Rectal smooth muscle tissue (tissue), 1 donor: ENCODE measurements at regions not wholly inside any gene's neighbourhood (a gene's known extent, or its start where the extent isn't known, plus 50 kb on each side); places are given as distances from the start of the nearest gene placed in this dataset.

Experiments used
- H3K27ac ChIP-seq: one replicate; pipeline ENCODE4 v1.7.0; 2013; ENCODE audit warnings: low read depth, low read length, inconsistent platforms
- H3K27me3 ChIP-seq: one replicate; pipeline ENCODE4 v1.7.0; 2013; ENCODE audit warnings: low read length; ENCODE audit not compliant: control insufficient read depth, insufficient read depth
- H3K36me3 ChIP-seq: one replicate; pipeline ENCODE4 v1.7.0; 2013; ENCODE audit warnings: low read length; ENCODE audit not compliant: control insufficient read depth, insufficient read depth
- H3K4me1 ChIP-seq: one replicate; pipeline ENCODE4 v1.7.0; 2013; ENCODE audit warnings: low read length; ENCODE audit not compliant: control insufficient read depth, insufficient read depth
- H3K4me3 ChIP-seq: one replicate; pipeline ENCODE4 v1.7.0; 2013; ENCODE audit warnings: low read length
- H3K9ac ChIP-seq: one replicate; pipeline ENCODE4 v1.7.0; 2013; ENCODE audit warnings: low read length

DNA sequence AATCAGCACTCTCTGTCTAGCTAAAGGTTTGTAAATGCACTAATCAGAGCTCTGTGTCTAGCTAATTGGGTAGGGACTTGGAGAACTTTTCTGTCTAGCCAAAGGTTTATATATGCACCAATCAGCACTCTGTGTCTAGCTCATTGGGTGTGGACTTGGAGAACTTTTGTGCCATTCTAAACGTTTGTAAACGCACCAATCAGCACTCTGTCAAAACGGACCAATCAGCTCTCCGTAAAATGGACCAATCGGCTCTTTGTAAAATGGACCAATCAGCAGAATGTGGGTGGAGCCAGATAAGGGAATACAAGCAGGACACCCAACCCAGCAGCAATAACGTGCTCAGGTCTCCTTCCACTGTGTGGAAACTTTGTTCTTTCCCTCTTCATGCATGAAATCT lies 298.6 kb upstream of the PTPRD start:
- no peak overlapping the region for H3K4me3 ChIP-seq
- no peaks in the 10 kb centered on the region for H3K36me3 ChIP-seq
- no peaks in the 10 kb centered on the region for H3K27me3 ChIP-seq
- H3K4me1 ChIP-seq = no peaks in the 10 kb centered on the region
- H3K27ac ChIP-seq = no peak overlapping the region
- H3K9ac ChIP-seq = no peak overlapping the region

DNA sequence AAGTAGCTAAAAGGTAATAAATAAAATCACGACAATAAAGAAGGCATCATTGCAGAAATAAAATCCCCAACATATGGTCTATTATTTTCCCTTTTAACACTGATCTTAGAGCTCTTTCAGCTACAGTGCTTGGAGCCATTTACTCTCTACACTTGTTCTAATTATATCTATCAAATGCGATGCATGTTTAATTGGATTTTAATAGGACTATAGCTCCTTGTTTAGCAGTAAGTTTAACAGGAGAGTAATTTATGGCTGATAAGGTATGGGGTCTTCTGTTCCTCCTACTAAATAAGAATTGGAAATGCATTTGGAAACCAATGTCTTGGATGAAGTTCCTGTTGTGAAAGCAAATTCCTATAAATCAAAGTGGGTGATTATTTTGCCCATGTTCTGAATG lies 304.2 kb upstream of the PTPRD start:
- no peak overlapping the region for H3K27ac ChIP-seq
- no peaks in the 10 kb centered on the region for H3K27me3 ChIP-seq
- no peak overlapping the region for H3K9ac ChIP-seq
- no peak overlapping the region for H3K4me3 ChIP-seq
- no peaks in the 10 kb centered on the region for H3K36me3 ChIP-seq
- no peaks in the 10 kb centered on the region for H3K4me1 ChIP-seq

DNA sequence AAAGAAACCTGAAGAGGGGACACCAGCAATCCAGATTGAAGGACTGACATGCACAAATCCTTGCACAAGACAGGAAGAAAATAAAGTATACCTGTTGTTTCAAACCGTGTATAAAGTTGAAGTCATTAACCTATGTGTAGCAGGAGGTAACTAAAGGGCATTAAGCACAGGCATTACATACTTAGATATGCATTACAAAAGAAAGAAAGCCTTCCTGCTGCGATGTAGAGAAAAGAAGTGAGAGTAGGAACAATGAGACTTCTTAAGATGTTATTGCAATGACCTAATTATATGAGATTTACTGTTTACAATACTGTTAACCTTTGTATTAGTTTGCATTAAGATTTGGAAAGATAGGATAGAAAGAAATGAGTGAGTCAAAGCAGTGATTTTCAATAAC lies 308.9 kb upstream of the PTPRD start:
- Histone ChIP-seq H3K9ac (no peak overlapping the region), H3K27me3 (no peaks in the 10 kb centered on the region), H3K27ac (no peak overlapping the region), H3K4me3 (no peak overlapping the region), H3K36me3 (no peaks in the 10 kb centered on the region), H3K4me1 (no peaks in the 10 kb centered on the region)

DNA sequence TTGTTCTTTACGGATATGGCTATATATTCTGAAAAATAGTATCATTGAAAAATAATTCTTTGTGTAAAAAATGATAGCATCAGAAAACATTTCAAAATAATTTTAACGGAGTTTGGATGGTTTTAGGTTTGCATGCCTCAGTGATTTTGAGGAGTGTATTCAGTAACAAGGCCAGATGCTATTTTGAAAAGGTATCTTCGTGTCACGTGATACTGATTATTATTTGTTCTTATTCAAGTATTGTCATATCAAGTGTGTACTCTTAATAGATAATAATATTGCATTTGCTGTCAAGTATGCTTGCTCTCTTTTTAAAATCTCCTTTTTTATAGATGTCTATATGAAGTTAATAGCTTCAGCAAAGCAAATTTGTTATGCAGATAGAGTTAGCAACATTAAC lies 313.1 kb upstream of the PTPRD start:
- Histone ChIP-seq H3K4me3 (no peak overlapping the region), H3K4me1 (no peaks in the 10 kb centered on the region), H3K27me3 (no peaks in the 10 kb centered on the region), H3K9ac (no peak overlapping the region), H3K27ac (no peak overlapping the region), H3K36me3 (no peaks in the 10 kb centered on the region)

DNA sequence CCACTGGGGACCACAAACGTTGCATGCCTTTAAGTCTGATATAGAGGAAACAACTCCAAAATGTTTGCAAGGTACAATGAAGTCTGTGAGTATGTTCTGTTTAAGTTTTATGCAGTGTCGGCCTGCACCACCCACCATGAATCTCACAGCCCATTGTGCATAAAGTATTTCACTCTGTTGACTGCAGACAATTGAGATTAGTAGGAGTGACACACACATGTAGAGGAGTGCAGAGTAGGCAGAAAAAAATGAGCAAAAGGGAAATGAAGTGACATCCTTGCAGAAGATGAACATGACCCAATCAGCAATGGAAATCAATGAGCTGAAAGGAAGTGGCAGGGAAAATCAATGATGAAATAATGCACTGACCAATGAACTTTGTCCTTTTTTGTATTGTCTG lies 315.6 kb upstream of the PTPRD start:
- Histone ChIP-seq H3K4me1 (no peaks in the 10 kb centered on the region), H3K27ac (no peak overlapping the region), H3K4me3 (no peak overlapping the region), H3K9ac (no peak overlapping the region), H3K36me3 (no peaks in the 10 kb centered on the region), H3K27me3 (no peaks in the 10 kb centered on the region)

DNA sequence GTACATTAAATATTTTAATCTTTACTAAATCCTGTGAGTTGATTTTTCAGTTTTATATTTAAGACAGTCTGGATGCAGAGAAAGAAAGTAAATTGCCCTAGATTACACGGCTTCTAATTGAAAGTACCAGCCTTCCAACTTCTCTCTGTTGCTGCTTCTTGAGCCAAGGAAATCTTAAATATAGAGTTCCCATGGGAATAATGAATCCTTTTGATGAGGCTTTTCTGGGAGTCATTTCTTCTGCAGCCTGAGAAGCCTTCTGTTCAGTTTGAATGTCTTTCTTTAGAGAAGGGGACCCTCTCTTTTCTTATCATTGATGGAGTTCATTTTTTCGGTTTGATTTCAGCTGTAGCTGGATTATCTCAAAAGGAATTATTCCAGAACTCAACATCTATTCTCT lies 317.3 kb upstream of the PTPRD start:
- no peak overlapping the region for H3K9ac ChIP-seq
- no peak overlapping the region for H3K4me3 ChIP-seq
- no peak overlapping the region for H3K27ac ChIP-seq
- H3K36me3 ChIP-seq = no peaks in the 10 kb centered on the region
- H3K4me1 ChIP-seq = no peaks in the 10 kb centered on the region
- H3K27me3 ChIP-seq = no peaks in the 10 kb centered on the region

DNA sequence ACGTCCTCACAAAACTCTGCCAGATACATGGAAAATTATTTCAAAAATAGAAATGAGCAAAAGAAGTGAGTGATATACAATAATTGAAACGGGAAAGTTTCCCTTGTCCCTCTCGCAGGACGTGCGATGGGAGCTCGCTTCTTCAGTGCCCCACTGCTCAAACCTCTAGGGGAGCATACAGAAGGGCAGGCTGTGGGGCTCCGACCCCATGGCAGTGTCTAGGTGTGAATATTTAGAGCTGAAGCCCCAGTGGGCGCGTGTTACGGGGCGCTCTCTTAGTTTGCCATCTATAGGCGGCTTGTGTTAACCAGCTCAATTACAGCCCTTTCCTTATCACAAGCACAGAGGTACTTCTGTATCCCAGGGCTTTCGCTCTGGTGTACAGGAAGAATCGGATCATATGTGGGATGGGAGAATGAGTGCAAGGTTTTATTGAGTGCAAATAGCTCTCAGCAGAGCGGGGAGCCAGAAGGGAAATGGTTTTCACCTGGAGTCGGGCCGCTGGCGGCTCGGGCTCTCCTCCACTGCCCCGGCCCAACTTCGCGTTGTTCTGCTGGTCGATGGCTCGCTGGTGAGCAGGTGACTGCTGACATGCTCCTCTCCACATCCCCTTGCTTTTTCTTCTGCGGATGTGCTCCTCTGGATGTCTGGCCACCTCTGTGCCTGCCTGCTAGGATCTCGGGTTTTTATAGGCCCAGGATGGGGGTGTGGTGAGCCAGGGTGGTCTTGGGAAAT lies 334.0 kb upstream of the PTPRD start:
- H3K27me3 ChIP-seq = no peaks in the 10 kb centered on the region
- no peaks in the 10 kb centered on the region for H3K4me1 ChIP-seq
- H3K9ac ChIP-seq = no peak overlapping the region
- no peaks in the 10 kb centered on the region for H3K36me3 ChIP-seq
- H3K4me3 ChIP-seq = no peak overlapping the region
- H3K27ac ChIP-seq = no peak overlapping the region

DNA sequence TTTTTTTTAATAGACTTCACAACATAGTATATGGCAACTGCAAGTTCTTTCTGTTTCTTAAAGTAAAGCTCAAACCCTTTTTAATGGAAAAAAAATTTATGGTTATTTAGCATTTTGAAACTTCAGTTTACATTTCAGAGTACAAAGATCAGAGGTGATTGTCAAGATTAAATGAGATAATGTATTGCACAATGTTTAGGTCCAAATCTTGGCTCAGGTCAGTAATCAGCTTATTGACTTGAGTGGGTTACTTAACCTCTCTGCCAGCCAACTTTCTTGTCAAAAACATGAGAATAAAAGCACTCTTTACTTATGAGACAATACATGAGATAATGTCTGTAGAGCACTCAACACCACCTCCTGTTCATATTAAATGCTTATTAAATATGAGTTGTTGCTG lies 345.1 kb upstream of the PTPRD start:
- no peaks in the 10 kb centered on the region for H3K27me3 ChIP-seq
- no peaks in the 10 kb centered on the region for H3K4me1 ChIP-seq
- no peak overlapping the region for H3K4me3 ChIP-seq
- no peak overlapping the region for H3K27ac ChIP-seq
- H3K36me3 ChIP-seq = no peaks in the 10 kb centered on the region
- no peak overlapping the region for H3K9ac ChIP-seq

DNA sequence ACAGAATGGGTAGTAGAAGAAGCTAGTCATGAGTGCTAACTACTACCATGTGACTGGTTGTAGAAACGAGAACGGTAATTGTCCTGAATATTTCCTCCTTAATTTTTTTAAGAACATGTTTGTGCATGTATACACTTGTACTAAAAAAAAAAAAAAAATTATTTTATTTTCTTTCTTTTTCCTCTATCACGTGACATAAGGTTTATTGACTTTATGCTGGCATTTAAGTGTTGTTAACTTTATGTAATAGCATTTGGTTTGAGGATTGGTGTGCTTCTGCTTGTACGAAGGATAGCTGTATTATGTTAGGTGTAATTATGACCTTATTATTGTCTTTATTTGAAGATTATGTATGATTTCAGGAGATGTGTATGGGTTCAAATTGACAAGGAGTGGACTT lies 349.1 kb upstream of the PTPRD start:
- no peak overlapping the region for H3K27ac ChIP-seq
- no peak overlapping the region for H3K9ac ChIP-seq
- H3K36me3 ChIP-seq = no peaks in the 10 kb centered on the region
- H3K4me1 ChIP-seq = no peaks in the 10 kb centered on the region
- no peaks in the 10 kb centered on the region for H3K27me3 ChIP-seq
- no peak overlapping the region for H3K4me3 ChIP-seq

DNA sequence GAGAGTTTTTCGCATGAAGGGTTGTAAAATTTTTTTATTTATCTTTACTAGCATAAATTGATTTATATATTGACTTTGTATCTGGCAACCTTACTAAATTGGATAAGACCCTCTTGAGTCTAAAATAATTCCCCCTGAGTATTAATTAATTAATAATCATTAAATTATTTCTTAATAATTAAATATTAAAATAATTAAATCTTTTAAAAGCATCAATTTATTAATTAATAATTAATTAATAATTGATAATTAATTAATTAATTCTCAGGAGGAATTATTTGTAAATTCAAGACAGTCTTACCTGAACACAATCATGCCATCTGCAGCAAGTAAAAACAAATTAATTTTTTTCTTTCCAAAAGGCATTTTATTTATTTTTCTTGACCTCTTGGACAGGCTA lies 370.4 kb upstream of the PTPRD start:
- Histone ChIP-seq H3K4me1 (no peaks in the 10 kb centered on the region), H3K27ac (no peak overlapping the region), H3K36me3 (no peaks in the 10 kb centered on the region), H3K4me3 (no peak overlapping the region), H3K27me3 (no peaks in the 10 kb centered on the region), H3K9ac (no peak overlapping the region)

DNA sequence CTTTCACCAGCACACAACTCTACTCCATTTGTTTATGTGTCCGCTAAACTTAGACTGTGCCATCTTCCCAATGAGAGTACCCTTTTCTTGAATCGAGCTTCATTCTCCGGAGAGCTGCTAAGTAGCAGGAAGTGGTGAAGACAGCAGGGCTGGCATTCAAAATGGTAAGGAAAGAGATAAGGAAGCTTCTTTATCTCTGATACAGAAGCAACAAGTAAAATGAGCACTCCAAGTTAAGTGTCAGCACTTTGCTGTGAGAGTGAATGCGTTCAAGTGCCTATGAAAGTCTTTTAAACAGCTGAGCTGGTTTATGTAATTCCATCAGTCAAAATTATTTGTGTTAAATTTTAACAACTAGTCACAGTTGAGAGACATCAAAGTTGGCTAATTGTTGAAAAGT lies 386.8 kb upstream of the PTPRD start:
- Histone ChIP-seq H3K27ac (no peak overlapping the region), H3K4me3 (no peak overlapping the region), H3K4me1 (no peaks in the 10 kb centered on the region), H3K36me3 (no peaks in the 10 kb centered on the region), H3K9ac (no peak overlapping the region), H3K27me3 (no peaks in the 10 kb centered on the region)

DNA sequence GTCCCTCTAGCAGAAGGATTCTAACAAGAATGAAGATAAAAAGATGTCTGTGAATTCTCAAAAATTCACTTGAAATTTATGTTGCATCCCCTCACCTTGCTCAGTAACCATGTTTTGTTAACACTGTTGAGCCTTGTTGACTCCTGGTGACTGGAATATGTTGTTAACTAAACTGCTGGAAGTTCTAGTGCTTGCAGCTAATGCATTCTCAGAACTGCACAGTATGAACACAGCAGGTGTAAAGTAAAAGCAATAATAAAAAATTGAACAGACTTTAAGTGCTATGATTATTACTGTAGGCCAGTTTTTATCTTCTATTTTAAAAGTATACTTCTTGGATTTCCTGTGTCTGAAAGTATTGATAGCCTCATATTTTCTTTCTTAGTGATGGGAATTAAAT lies 388.7 kb upstream of the PTPRD start:
- H3K4me3 ChIP-seq = no peak overlapping the region
- H3K27me3 ChIP-seq = no peaks in the 10 kb centered on the region
- H3K27ac ChIP-seq = no peak overlapping the region
- no peak overlapping the region for H3K9ac ChIP-seq
- H3K4me1 ChIP-seq = no peaks in the 10 kb centered on the region
- no peaks in the 10 kb centered on the region for H3K36me3 ChIP-seq

DNA sequence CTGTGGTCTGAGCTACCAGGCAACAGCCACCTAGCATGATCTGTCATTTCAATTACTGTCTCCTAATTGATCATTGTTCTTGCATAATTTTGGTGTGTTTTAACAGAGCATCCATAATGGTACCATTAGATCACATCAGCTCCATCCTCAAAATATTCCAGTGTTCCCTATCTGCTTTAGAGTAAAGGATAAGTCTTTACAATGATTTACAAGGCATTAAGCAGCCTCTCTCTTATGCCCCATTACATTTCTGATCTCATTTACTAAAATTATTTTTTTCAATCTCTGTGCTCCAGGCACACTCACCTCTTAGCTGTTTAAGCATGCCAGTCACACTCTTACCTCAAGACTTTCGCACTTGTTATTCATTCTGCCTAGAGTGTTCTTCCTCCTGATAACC lies 389.9 kb upstream of the PTPRD start:
- no peaks in the 10 kb centered on the region for H3K36me3 ChIP-seq
- no peaks in the 10 kb centered on the region for H3K4me1 ChIP-seq
- no peak overlapping the region for H3K4me3 ChIP-seq
- no peak overlapping the region for H3K27ac ChIP-seq
- no peaks in the 10 kb centered on the region for H3K27me3 ChIP-seq
- no peak overlapping the region for H3K9ac ChIP-seq
